ENCODE measurements at regions not wholly inside any gene's neighbourhood (a gene's known extent, or its start where the extent isn't known, plus 50 kb on each side); places are given as distances from the start of the nearest gene placed in this dataset.

DNA sequence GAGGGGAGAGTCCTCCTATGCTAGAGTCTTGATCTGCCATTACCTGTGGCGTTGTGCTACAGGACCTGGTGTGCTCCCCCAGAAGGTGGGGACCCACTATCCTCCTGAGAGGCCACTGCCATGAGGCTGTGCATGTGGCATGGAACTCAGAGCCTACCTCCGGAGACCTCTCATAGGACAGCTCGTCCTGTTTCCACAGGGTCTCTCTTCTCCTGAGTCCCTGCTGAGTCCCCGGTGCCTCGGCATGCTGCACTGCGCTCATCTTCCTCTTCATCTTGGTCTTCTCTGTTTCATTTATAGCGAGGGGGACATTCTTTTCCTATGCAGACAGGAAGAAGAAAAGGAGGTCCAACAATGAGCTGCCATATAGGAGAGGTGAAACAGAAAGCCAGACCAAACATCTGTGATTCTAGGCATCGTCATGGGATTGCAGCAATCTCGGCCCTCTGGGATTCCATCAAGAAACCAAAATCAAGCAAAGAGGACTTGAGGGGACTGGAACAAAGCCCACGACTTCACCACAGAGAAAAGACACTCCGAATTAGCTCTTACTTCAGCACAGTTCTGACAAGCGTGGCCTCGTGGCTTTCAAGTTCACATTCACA lies 83.7 kb downstream of the KCNF1 start:
- TF ChIP-seq, protein P1, sequence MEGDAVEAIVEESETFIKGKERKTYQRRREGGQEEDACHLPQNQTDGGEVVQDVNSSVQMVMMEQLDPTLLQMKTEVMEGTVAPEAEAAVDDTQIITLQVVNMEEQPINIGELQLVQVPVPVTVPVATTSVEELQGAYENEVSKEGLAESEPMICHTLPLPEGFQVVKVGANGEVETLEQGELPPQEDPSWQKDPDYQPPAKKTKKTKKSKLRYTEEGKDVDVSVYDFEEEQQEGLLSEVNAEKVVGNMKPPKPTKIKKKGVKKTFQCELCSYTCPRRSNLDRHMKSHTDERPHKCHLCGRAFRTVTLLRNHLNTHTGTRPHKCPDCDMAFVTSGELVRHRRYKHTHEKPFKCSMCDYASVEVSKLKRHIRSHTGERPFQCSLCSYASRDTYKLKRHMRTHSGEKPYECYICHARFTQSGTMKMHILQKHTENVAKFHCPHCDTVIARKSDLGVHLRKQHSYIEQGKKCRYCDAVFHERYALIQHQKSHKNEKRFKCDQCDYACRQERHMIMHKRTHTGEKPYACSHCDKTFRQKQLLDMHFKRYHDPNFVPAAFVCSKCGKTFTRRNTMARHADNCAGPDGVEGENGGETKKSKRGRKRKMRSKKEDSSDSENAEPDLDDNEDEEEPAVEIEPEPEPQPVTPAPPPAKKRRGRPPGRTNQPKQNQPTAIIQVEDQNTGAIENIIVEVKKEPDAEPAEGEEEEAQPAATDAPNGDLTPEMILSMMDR (IDR thresholded peaks at IDR 0.05; ENCODE audit: low read depth, low read length, poor library complexity, severe bottlenecking), result no peak
- no peak for TF ChIP-seq EZH2phosphoT487 (IDR thresholded peaks at IDR 0.05; ENCODE audit: borderline replicate concordance, low read length)
